ENCODE measurements at regions not wholly inside any gene's neighbourhood (a gene's known extent, or its start where the extent isn't known, plus 50 kb on each side); places are given as distances from the start of the nearest gene placed in this dataset.

- Histone ChIP-seq H3K27me3 (ENCODE audit: insufficient read depth, low read length, poor library complexity) (no peaks in the 10 kb centered on the region), H2AFZ (ENCODE audit: low read depth, low read length) (no peak overlapping the region), H3K36me3 (ENCODE audit: insufficient read depth, low read length) (no peaks in the 10 kb centered on the region), H3K27ac (ENCODE audit: low read length) (no peak overlapping the region), H3K4me3 (ENCODE audit: low read depth in 1 of 2, low read length in 2 of 2) (no peak overlapping the region), H3K9ac (ENCODE audit: low read depth, low read length) (no peak overlapping the region), H3K9me3 (ENCODE audit: insufficient read depth, low read length, severe bottlenecking) (no peaks in the 10 kb centered on the region), H3K4me2 (ENCODE audit: insufficient read depth, low read length) (no peak overlapping the region), H4K20me1 (ENCODE audit: insufficient read depth, low read length) (no peaks in the 10 kb centered on the region), H3K79me2 (ENCODE audit: insufficient read depth, low read length) (no peaks in the 10 kb centered on the region), H3K4me1 (ENCODE audit: insufficient read depth, low read length) (no peaks in the 10 kb centered on the region)
- TF ChIP-seq CTCF (IDR thresholded peaks at IDR 0.05; ENCODE audit: borderline replicate concordance, extremely low read depth, low read length, poor library complexity, severe bottlenecking), result no peak
- ATAC-seq (ENCODE audit: insufficient read depth, low read depth) (no peak), DNase-seq (no peak)
Observed at GRCh38 chr5:6176102-6176693, 202.1 kb downstream of the MED10 start.

GRCh38 chr5:6175172-6175854, 203.0 kb downstream of the MED10 start:
- no peak overlapping the region for H2AFZ ChIP-seq (ENCODE audit: low read depth, low read length)
- no peak overlapping the region for H3K4me2 ChIP-seq (ENCODE audit: insufficient read depth, low read length)
- no peaks in the 10 kb centered on the region for H3K36me3 ChIP-seq (ENCODE audit: insufficient read depth, low read length)
- H3K9me3 ChIP-seq (ENCODE audit: insufficient read depth, low read length, severe bottlenecking), result no peaks in the 10 kb centered on the region
- H3K27me3 ChIP-seq (ENCODE audit: insufficient read depth, low read length, poor library complexity), result no peaks in the 10 kb centered on the region
- no peaks in the 10 kb centered on the region for H3K79me2 ChIP-seq (ENCODE audit: insufficient read depth, low read length)
- DNase-seq (no peak), ATAC-seq (ENCODE audit: insufficient read depth, low read depth) (no peak)
- no peak overlapping the region for H3K27ac ChIP-seq (ENCODE audit: low read length)
- H3K4me1 ChIP-seq (ENCODE audit: insufficient read depth, low read length), result no peaks in the 10 kb centered on the region
- TF ChIP-seq CTCF (IDR thresholded peaks at IDR 0.05; ENCODE audit: borderline replicate concordance, extremely low read depth, low read length, poor library complexity, severe bottlenecking), result no peak
- TF ChIP-seq EZH2 (IDR thresholded peaks at IDR 0.05; ENCODE audit: borderline replicate concordance, low read depth, low read length, severe bottlenecking), result no peak
- no peak overlapping the region for H3K9ac ChIP-seq (ENCODE audit: low read depth, low read length)
- H4K20me1 ChIP-seq (ENCODE audit: insufficient read depth, low read length), result no peaks in the 10 kb centered on the region
- H3K4me3 ChIP-seq (ENCODE audit: low read depth in 1 of 2, low read length in 2 of 2), result no peak overlapping the region

DNA sequence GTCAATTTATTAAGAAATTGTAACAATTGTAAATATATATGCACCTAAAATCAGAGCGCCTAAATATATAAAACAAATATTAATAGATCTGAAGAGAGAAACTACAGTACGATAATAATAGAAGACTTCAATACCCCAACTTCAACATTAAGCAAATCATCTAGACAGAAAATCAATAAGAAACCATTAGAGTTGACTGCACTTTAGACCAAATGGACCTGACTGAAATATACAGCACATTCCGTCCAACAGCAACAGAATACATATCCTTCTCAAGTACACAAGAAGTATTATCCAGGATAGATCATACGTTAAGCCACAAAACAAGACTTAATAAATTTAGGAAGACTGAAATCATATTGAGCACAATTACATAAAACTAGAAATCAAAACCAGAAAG, 208.7 kb downstream of the MED10 start:
- DNase-seq (no peak), ATAC-seq (ENCODE audit: insufficient read depth, low read depth) (no peak)
- no peaks in the 10 kb centered on the region for H3K9me3 ChIP-seq (ENCODE audit: insufficient read depth, low read length, severe bottlenecking)
- H3K79me2 ChIP-seq (ENCODE audit: insufficient read depth, low read length), result no peaks in the 10 kb centered on the region
- no peaks in the 10 kb centered on the region for H3K27me3 ChIP-seq (ENCODE audit: insufficient read depth, low read length, poor library complexity)
- TF ChIP-seq CTCF (IDR thresholded peaks at IDR 0.05; ENCODE audit: borderline replicate concordance, extremely low read depth, low read length, poor library complexity, severe bottlenecking), result no peak
- TF ChIP-seq EZH2 (IDR thresholded peaks at IDR 0.05; ENCODE audit: borderline replicate concordance, low read depth, low read length, severe bottlenecking), result no peak
- H3K27ac ChIP-seq (ENCODE audit: low read length), result no peak overlapping the region
- H3K36me3 ChIP-seq (ENCODE audit: insufficient read depth, low read length), result no peaks in the 10 kb centered on the region
- no peaks in the 10 kb centered on the region for H3K4me1 ChIP-seq (ENCODE audit: insufficient read depth, low read length)
- H3K4me3 ChIP-seq (ENCODE audit: low read depth in 1 of 2, low read length in 2 of 2), result no peak overlapping the region
- H2AFZ ChIP-seq (ENCODE audit: low read depth, low read length), result no peak overlapping the region
- H3K9ac ChIP-seq (ENCODE audit: low read depth, low read length), result no peak overlapping the region
- H4K20me1 ChIP-seq (ENCODE audit: insufficient read depth, low read length), result no peaks in the 10 kb centered on the region
- H3K4me2 ChIP-seq (ENCODE audit: insufficient read depth, low read length), result no peak overlapping the region
